ENCODE measurements at regions not wholly inside any gene's neighbourhood (a gene's known extent, or its start where the extent isn't known, plus 50 kb on each side); places are given as distances from the start of the nearest gene placed in this dataset.

GRCh38 chr18:27666016-27666415, 480.9 kb upstream of the CHST9 start:
- in situ Hi-C loops (cut with MboI; ENCODE audit: low pct_ligation_motif_present in 1 of 4, low pct_unique_long_range_greater_than_20kb in 1 of 4, low sequenced_read_pairs in 3 of 4): no loop called here

GRCh38 chr18:27665264-27665799, 480.2 kb upstream of the CHST9 start:
- 47 to 53% methylated on average over 4 to 5 of the region's 5 CpGs for WGBS, 2 donors (ENCODE audit: low coverage in 1 of 2)
- Histone ChIP-seq H3K9me3 (no peaks in the 10 kb centered on the region), H3K27me3 (no peaks in the 10 kb centered on the region), H3K4me1 (no peaks in the 10 kb centered on the region), H3K36me3 (no peaks in the 10 kb centered on the region), H3K27ac (no peak overlapping the region), H3K4me3 (no peak overlapping the region)
- intact Hi-C loops (cut with DNase I; ENCODE audit: low total_unique reads) (no loop called here), in situ Hi-C loops (cut with MboI; ENCODE audit: low pct_ligation_motif_present in 1 of 4, low pct_unique_long_range_greater_than_20kb in 1 of 4, low sequenced_read_pairs in 3 of 4) (no loop called here)
- TF ChIP-seq POLR2A (IDR thresholded peaks at IDR 0.05) (no peak), POLR2AphosphoS5 (IDR thresholded peaks at IDR 0.05) (no peak), EP300 (IDR thresholded peaks at IDR 0.05; ENCODE audit: low read depth) (no peak), CTCF (IDR thresholded peaks at IDR 0.05) (no peak)
- no peak for DNase-seq

More at GRCh38 chr18:27666016-27666415, 480.9 kb upstream of the CHST9 start:
- intact Hi-C loops (cut with DNase I; ENCODE audit: low total_unique reads): no loop called here
- no peaks in the 10 kb centered on the region for H3K9me3 ChIP-seq
- H3K4me1 ChIP-seq: no peaks in the 10 kb centered on the region
- 61 to 70% methylated on average over 3 of the region's 3 CpGs for WGBS, 2 donors (ENCODE audit: low coverage in 1 of 2)
- TF ChIP-seq EP300 (IDR thresholded peaks at IDR 0.05; ENCODE audit: low read depth) (no peak), POLR2AphosphoS5 (IDR thresholded peaks at IDR 0.05) (no peak), CTCF (IDR thresholded peaks at IDR 0.05) (no peak), POLR2A (IDR thresholded peaks at IDR 0.05) (no peak)
- no peaks in the 10 kb centered on the region for H3K36me3 ChIP-seq
- H3K4me3 ChIP-seq: no peak overlapping the region
- no peak overlapping the region for H3K27ac ChIP-seq
- H3K27me3 ChIP-seq: no peaks in the 10 kb centered on the region
- DNase-seq: no peak

GRCh38 chr18:27662949-27663348, 477.8 kb upstream of the CHST9 start:
- H3K27me3 ChIP-seq: no peaks in the 10 kb centered on the region
- 71 to 82% methylated on average over 3 to 4 of the region's 4 CpGs for WGBS, 2 donors (ENCODE audit: low coverage in 1 of 2)

GRCh38 chr18:27662537-27662936, 477.4 kb upstream of the CHST9 start:
- no peaks in the 10 kb centered on the region for H3K4me1 ChIP-seq
- no peaks in the 10 kb centered on the region for H3K27me3 ChIP-seq
- no peak overlapping the region for H3K27ac ChIP-seq
- intact Hi-C loops (cut with DNase I; ENCODE audit: low total_unique reads) (no loop called here), in situ Hi-C loops (cut with MboI; ENCODE audit: low pct_ligation_motif_present in 1 of 4, low pct_unique_long_range_greater_than_20kb in 1 of 4, low sequenced_read_pairs in 3 of 4) (no loop called here)
- H3K4me3 ChIP-seq: no peak overlapping the region
- TF ChIP-seq EP300 (IDR thresholded peaks at IDR 0.05; ENCODE audit: low read depth) (no peak), POLR2A (IDR thresholded peaks at IDR 0.05) (no peak), CTCF (IDR thresholded peaks at IDR 0.05) (no peak), POLR2AphosphoS5 (IDR thresholded peaks at IDR 0.05) (no peak)
- no peak for DNase-seq
- H3K9me3 ChIP-seq: no peaks in the 10 kb centered on the region
- no peaks in the 10 kb centered on the region for H3K36me3 ChIP-seq

More at GRCh38 chr18:27662949-27663348, 477.8 kb upstream of the CHST9 start:
- no peaks in the 10 kb centered on the region for H3K36me3 ChIP-seq
- intact Hi-C loops (cut with DNase I; ENCODE audit: low total_unique reads) (no loop called here), in situ Hi-C loops (cut with MboI; ENCODE audit: low pct_ligation_motif_present in 1 of 4, low pct_unique_long_range_greater_than_20kb in 1 of 4, low sequenced_read_pairs in 3 of 4) (no loop called here)
- H3K9me3 ChIP-seq: no peaks in the 10 kb centered on the region
- H3K27ac ChIP-seq: no peak overlapping the region
- no peak overlapping the region for H3K4me3 ChIP-seq
- DNase-seq: no peak
- TF ChIP-seq POLR2AphosphoS5 (IDR thresholded peaks at IDR 0.05) (no peak), CTCF (IDR thresholded peaks at IDR 0.05) (no peak), EP300 (IDR thresholded peaks at IDR 0.05; ENCODE audit: low read depth) (no peak), POLR2A (IDR thresholded peaks at IDR 0.05) (no peak)
- H3K4me1 ChIP-seq: no peaks in the 10 kb centered on the region
